Jurkat, Clone E6-1 (cell line): ENCODE measurements at regions not wholly inside any gene's neighbourhood (a gene's known extent, or its start where the extent isn't known, plus 50 kb on each side); places are given as distances from the start of the nearest gene placed in this dataset.
"Not testable (repeated sequence)": the region's sequence is repeated elsewhere in the genome, so short reads cannot be mapped to it uniquely, and the experiment has no call there.

Experiments
- DNase-seq: peaks from one replicate; pipeline ENCODE4 v3.0.0-alpha.2; 2011; ENCODE audit warnings: low read depth, low spot score
- H3K4me3 ChIP-seq: 2 replicates; pipeline ENCODE4 v1.5.1; 2011; ENCODE audit warnings: mild to moderate bottlenecking, low read length, control low read depth, moderate library complexity

DNA sequence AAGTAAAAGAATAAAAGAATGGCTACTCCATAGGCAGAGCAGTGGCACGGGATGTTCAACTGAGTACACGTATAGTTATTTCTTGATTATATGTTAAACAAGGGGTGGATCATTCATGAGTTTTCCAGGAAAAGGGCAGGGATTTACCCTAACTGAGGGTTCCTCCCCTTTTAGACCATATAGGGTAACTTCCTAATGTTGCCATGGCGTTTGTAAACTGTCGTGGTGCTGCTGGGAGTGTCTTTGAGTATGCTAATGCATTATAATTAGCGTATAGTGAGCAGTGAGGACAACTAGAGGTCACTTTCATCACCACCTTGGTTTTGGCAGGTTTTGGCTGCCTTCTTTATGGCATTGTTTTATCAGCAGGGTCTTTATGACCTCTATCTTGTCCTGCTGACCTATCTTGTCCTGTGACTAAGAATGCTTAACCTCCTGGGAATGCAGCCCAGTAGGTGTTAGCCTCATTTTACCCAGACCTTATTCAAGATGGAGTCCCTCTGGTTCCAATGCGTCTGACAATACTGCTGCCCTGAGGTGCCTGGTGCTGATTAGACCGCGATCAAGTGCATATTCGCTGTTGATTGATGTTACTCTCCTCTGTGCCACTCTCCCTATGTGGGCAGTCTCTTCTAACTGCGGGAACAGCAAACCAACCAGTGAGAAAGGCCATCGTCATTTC, 67.6 kb upstream of the AMN1 start:
- DNase-seq: no peak
- H3K4me3 ChIP-seq: no peak overlapping the region

DNA sequence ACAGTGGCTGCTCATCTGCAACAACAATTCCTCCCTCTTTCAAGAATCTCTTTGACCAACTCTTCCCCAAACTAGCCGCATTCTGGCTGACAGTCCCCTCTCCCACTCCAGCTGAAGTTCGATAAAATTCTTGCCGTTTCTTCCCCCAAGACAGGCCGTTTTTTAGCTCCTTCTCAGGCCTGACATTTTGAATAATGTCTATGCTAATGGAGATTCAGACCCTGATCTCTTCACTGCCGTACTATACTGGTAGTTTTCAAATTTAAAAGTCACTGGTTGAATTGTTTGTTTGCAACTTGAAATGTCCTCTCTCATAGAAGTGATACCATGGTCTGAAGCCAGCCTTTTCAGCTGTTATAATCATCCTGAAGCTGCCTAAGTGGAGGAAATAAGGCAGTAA, 65.9 kb upstream of the AMN1 start:
- H3K4me3 ChIP-seq: no peak overlapping the region
- no peak for DNase-seq

DNA sequence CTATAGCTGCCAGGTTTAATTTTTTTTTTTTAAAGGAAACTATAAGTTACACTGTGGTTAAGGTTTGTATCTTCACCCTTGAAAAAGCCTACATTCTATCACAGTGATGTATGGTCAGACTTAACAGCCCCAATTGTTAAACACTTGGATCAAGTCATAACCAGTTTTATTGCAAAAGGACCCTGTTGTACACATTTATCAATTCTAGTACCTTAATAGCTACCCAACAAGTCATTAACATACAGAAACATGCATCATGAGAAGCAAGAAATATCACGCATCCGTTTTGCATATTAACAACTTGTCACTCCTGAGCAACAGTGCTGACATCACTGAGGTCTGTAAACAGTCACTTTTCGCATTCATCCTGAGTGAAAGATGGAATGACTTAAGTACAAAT, 62.4 kb upstream of the AMN1 start:
- H3K4me3 ChIP-seq, DNase-seq: not testable (repeated sequence)

DNA sequence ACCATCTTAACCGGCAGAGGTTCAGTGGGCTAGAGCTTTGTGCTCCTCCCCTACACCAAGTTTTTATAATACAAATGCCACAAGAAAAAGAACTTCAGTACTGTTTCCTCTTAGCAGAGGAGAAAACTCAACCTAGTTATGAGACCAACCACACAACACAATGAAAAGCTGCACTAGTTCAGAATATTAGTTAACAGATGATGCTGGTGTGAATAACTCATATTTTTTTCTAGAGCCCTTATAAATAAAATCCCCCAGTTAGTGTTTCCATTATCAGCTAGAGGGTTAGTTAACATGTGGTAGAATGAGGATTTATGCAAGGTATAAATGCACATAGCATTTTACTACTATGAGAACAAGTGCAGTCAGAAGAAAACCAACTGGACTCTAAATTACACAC, 61.9 kb upstream of the AMN1 start:
- no peak overlapping the region for H3K4me3 ChIP-seq
- peak; percentile 32 for DNase-seq

DNA sequence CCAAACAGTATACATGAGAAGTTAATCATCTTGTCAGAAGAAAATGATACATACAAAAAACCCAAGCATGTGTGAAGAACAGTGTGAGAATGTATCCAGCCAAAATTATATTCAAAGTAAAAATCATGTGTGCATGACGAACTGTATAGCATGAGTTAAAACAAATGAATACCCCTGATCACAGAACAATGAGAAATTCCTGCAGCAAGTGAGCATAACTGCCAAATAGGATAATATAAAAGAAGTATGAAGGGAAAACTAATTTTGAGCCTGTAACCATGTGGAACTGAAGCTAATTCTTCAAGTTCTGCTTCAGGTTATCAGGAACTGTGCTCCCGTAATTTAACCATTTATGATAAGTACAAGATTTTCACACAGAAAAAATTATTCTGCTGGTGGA, 56.5 kb upstream of the AMN1 start:
- DNase-seq: no peak
- H3K4me3 ChIP-seq: no peak overlapping the region

DNA sequence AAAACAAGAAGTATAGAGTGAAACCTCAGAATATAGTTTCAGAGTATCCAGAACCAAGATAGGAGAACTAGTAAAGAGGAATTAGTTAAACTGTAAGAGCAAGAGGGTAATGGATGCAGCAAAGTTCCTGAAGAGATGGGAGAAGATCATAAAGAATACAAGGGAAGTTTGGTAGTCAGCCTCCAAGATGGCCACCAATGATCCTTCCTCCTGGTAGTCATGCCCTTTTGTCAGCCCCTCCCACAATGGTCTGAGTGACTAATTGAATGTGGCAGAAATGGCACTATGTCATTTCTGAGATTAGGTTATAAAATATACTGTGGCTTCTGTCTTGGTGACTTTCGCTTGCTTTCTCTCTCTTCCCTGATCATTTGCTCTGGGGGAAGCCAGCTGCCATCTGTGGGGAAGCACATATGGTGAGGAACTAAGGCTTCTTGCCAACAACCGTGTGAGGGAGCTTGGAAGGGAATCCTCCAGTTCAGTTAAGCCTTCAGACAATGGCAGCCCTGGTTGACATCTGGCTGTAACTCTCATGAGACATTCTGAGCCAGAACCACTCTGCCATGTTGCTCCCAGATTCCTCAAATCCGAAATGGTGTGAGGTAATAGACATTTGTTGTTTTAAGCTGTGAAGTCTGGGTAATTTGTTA, 55.3 kb upstream of the AMN1 start:
- no peak for DNase-seq
- H3K4me3 ChIP-seq: no peak overlapping the region

DNA sequence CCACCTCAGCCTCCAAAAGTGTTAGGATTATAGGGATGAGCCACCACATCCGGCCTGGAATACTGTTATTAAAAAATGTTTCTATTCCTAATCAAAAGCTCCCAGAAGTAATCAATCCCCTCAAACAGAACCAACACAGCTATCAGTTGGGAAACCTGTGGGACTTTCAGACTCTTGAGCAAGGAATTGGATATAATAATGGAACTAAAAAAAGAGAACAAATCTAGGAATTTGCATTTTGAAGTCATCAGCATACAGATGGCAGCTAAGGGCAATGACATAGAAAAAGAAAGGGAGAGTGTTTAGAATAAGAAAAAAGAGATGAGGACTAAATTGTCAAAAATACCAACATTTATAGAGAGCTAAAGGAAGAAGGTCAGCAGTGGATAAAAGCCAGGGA, 54.7 kb upstream of the AMN1 start:
- no peak overlapping the region for H3K4me3 ChIP-seq
- no peak for DNase-seq

DNA sequence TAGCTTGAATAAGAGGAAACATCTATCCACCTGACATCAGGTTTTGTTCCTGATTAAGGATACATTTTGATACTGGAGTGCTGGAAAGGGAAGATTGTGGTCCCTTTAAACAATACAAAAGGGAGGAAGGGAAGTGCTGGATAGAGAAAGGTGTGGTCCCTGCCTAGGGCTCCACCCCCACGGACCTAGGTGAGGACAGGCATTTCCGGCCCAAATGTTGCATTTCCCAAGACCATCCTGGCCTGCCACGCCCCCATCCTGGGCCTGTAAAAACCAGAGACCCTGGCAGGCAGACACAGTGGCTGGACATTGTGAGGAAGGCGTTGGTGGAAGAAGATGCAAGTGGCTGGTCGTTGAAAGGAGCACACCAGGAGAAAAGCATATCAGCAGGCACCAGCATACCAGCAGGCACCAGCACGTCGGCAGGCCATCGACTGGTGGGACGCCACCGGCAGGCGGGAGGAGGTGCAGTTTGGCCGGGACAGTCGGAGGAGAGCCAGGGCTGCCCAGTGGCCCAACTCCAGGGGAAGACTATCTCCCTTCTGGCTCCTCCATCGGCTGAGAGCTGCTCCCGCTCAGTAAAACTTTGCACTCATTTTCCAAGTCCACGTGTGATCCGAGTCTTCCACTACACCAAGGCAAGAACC, 53.2 kb upstream of the AMN1 start:
- no peak for DNase-seq
- no peak overlapping the region for H3K4me3 ChIP-seq

DNA sequence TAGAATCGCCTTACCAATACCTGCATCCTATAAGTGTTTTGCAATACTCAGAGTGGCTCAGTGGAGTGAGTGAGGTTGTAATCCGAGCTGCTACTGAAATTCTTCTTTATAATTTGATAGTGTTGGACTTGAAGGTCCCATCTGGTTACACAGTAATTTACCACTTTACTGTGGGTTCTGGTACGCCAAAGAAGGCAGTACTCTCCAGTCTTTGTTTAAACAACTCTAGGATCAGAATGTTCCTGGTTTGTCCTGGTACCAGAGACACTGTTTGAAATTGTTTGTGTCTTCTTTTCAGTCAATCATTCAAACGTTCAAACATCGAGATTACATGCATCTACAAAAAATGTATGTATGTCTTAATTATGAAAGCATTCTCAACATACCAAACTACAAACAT, 51.3 kb upstream of the AMN1 start:
- no peak for DNase-seq
- H3K4me3 ChIP-seq: no peak overlapping the region

DNA sequence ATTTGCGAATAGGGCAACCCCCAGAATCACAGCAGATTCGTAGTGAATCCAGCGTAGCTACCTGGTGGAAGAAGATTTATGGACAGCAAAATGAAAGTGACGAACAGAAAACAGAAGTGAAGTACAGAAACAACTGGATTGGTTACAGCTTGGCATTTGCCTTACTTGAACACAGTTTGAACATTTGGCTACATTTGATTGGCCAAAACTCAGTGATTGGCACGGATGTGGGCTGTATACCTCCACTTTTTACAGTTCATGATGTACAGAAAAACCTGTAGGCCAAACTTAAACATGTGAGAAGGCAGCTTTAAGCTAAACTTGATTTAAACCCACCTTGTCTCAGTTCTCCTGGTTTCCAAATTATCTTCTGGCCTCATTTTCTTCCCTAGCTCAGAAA, 49.9 kb upstream of the AMN1 start:
- no peak overlapping the region for H3K4me3 ChIP-seq
- DNase-seq: no peak
